NCI-H146 treated with DMSO at 0.1 percent for 48 hours (cell line): ENCODE measurements at regions not wholly inside any gene's neighbourhood (a gene's known extent, or its start where the extent isn't known, plus 50 kb on each side); places are given as distances from the start of the nearest gene placed in this dataset.

Experiments
- DNase-seq: peaks from one replicate; lab custom pipeline; 2025; ENCODE audit not compliant: unreplicated experiment; lab: John Stamatoyannopoulos, UW

GRCh38 chr9:71384343-71384742 is 262.9 kb upstream of the TRPM3 start:
- no peak for DNase-seq

GRCh38 chr9:71383308-71383940 is 262.0 kb upstream of the TRPM3 start:
- DNase-seq, result no peak

- no peak for DNase-seq
Measured at GRCh38 chr9:71368157-71368556, 246.7 kb upstream of the TRPM3 start.

GRCh38 chr9:71364186-71364955 is 242.9 kb upstream of the TRPM3 start:
- no peak for DNase-seq

- no peak for DNase-seq
Measured at GRCh38 chr9:71363286-71363961, 242.0 kb upstream of the TRPM3 start.

GRCh38 chr9:71361357-71361756 is 239.9 kb upstream of the TRPM3 start:
- DNase-seq, result no peak

GRCh38 chr9:71357346-71357745 is 235.9 kb upstream of the TRPM3 start:
- DNase-seq, result no peak

GRCh38 chr9:71355884-71356283 is 234.5 kb upstream of the TRPM3 start:
- no peak for DNase-seq

- no peak for DNase-seq
Measured at GRCh38 chr9:71353720-71354119, 232.3 kb upstream of the TRPM3 start.

GRCh38 chr9:71352837-71353236 is 231.4 kb upstream of the TRPM3 start:
- no peak for DNase-seq

- no peak for DNase-seq
Measured at GRCh38 chr9:71349218-71349617, 227.8 kb upstream of the TRPM3 start.

GRCh38 chr9:71333321-71333720 is 211.9 kb upstream of the TRPM3 start:
- DNase-seq, result no peak

GRCh38 chr9:71331603-71332002 is 210.2 kb upstream of the TRPM3 start:
- DNase-seq, result no peak

- DNase-seq, result no peak
Measured at GRCh38 chr9:71329873-71330272, 208.5 kb upstream of the TRPM3 start.

- no peak for DNase-seq
Measured at GRCh38 chr9:71326360-71326759, 204.9 kb upstream of the TRPM3 start.

GRCh38 chr9:71323357-71323756 is 201.9 kb upstream of the TRPM3 start:
- no peak for DNase-seq

- DNase-seq, result no peak
Measured at GRCh38 chr9:71322311-71322710, 200.9 kb upstream of the TRPM3 start.

GRCh38 chr9:71308454-71308853 is 187.0 kb upstream of the TRPM3 start:
- DNase-seq, result no peak

- DNase-seq, result no peak
Measured at GRCh38 chr9:71306134-71306533, 184.7 kb upstream of the TRPM3 start.

- DNase-seq, result no peak
Measured at GRCh38 chr9:71303351-71303750, 181.9 kb upstream of the TRPM3 start.

GRCh38 chr9:71302776-71303175 is 181.4 kb upstream of the TRPM3 start:
- DNase-seq, result no peak

- DNase-seq, result no peak
Measured at GRCh38 chr9:71295928-71296327, 174.5 kb upstream of the TRPM3 start.
